Activated CD8-positive, alpha-beta memory T cell treated with anti-CD3 and anti-CD28 coated beads, Interleukin-2, amount 50 U/mL, for 24 hours (primary cell): ENCODE measurements at regions not wholly inside any gene's neighbourhood (a gene's known extent, or its start where the extent isn't known, plus 50 kb on each side); places are given as distances from the start of the nearest gene placed in this dataset.
"Not testable (repeated sequence)": the region's sequence is repeated elsewhere in the genome, so short reads cannot be mapped to it uniquely, and the experiment has no call there.

Experiments used
- DNase-seq: peaks from one replicate; pipeline ENCODE4 v3.0.0-alpha.2; 2020; ENCODE audit errors: extremely low read depth

GRCh38 chr13:79607895-79608294 lies 126.9 kb downstream of the NDFIP2 start:
- not testable (repeated sequence) for DNase-seq
